ENCODE measurements at regions not wholly inside any gene's neighbourhood (a gene's known extent, or its start where the extent isn't known, plus 50 kb on each side); places are given as distances from the start of the nearest gene placed in this dataset.

- in situ Hi-C loops (cut with HindIII; ENCODE audit: low pct_ligation_motif_present, low pct_unique_long_range_greater_than_20kb, low sequenced_read_pairs), result no loop called here
- no peak for DNase-seq
Measured at GRCh38 chr9:13513286-13513685, 233.8 kb upstream of the MPDZ start.

- no peak for DNase-seq
- in situ Hi-C loops (cut with HindIII; ENCODE audit: low pct_ligation_motif_present, low pct_unique_long_range_greater_than_20kb, low sequenced_read_pairs), result no loop called here
Measured at GRCh38 chr9:13508681-13509080, 229.2 kb upstream of the MPDZ start.

DNA sequence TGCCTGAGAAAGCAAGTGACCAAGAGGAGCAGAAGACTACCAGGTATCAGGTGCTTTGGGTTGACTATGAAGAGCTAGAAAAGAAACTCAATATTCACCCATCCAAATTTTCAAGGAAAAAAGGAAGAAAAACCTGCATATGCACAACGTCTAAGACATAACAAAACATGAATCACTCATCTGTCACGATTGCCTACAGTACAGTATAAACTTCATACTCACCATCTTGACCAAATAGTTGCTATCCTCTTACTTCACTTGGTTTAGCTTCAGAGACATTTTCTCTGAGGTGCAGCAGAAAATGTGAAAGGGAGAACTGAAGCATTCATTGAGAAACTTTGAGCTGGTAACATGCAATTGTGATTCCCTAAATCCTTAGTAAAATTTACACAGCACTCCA is 228.6 kb upstream of the MPDZ start:
- DNase-seq, result no peak
- in situ Hi-C loops (cut with HindIII; ENCODE audit: low pct_ligation_motif_present, low pct_unique_long_range_greater_than_20kb, low sequenced_read_pairs), result no loop called here

- DNase-seq, result no peak
- in situ Hi-C loops (cut with HindIII; ENCODE audit: low pct_ligation_motif_present, low pct_unique_long_range_greater_than_20kb, low sequenced_read_pairs), result no loop called here
Measured at GRCh38 chr9:13505797-13506196, 226.3 kb upstream of the MPDZ start.

- in situ Hi-C loops (cut with HindIII; ENCODE audit: low pct_ligation_motif_present, low pct_unique_long_range_greater_than_20kb, low sequenced_read_pairs), result no loop called here
- DNase-seq, result no peak
Measured at GRCh38 chr9:13503599-13503998, 224.1 kb upstream of the MPDZ start.

- no peak for DNase-seq
- in situ Hi-C loops (cut with HindIII; ENCODE audit: low pct_ligation_motif_present, low pct_unique_long_range_greater_than_20kb, low sequenced_read_pairs), result no loop called here
Measured at GRCh38 chr9:13502484-13502883, 223.0 kb upstream of the MPDZ start.

DNA sequence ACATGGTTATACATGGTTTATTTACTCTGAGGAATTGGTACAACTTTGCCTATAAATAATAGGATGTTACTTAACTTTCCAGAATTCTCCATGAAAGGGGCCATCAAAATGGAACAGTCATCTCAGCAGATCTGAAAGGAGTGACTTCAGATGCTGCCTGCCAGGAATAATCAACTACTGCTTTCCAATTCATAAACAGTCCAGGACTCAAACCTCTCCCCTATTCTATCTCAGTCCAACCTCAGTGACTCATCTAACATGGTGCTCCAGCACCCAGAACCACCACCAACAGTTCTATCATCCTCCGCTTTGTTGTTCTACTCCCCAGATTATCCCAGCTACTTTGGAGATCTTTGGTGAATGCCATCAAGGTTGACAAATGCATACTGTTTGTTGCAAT is 221.5 kb upstream of the MPDZ start:
- no peak for DNase-seq
- in situ Hi-C loops (cut with HindIII; ENCODE audit: low pct_ligation_motif_present, low pct_unique_long_range_greater_than_20kb, low sequenced_read_pairs), result no loop called here

DNA sequence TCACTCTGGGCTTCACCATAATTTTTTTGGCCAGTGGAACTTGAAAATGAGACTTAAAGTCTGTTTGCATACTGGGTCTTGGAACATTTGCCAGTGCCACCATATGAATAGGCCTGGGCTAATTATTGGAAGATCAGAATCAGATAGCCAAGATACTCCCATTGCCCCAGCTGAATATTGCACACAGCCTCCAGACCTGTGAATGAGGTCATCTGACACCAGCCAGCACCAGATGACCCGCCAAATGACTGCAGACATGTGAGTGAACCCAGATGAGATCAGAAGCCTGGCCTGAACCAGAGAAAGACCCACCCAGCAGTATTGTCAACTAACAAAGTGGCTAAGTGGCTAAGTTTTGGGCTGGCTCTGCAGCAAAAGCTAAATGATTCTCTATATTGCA is 220.5 kb upstream of the MPDZ start:
- in situ Hi-C loops (cut with HindIII; ENCODE audit: low pct_ligation_motif_present, low pct_unique_long_range_greater_than_20kb, low sequenced_read_pairs), result no loop called here
- no peak for DNase-seq

DNA sequence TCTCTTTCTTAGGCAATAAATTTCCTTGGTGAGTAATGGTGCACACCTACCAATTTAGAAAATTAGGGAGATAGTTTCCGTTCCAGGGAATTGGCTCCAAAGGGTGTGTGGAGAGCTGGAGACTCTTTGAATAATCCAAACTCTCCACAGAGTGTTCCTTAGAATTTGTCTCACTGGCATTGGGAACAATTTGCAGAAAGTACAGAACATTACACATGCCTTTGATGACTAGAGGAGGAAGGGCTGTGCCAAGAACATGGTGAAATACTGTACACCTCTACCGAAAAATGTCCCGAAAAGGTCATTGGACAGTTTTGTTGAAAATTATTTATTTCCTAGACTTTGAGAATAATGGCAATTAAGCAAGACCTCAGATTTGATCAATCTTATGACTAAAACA is 214.2 kb upstream of the MPDZ start:
- in situ Hi-C loops (cut with HindIII; ENCODE audit: low pct_ligation_motif_present, low pct_unique_long_range_greater_than_20kb, low sequenced_read_pairs), result no loop called here
- no peak for DNase-seq

DNA sequence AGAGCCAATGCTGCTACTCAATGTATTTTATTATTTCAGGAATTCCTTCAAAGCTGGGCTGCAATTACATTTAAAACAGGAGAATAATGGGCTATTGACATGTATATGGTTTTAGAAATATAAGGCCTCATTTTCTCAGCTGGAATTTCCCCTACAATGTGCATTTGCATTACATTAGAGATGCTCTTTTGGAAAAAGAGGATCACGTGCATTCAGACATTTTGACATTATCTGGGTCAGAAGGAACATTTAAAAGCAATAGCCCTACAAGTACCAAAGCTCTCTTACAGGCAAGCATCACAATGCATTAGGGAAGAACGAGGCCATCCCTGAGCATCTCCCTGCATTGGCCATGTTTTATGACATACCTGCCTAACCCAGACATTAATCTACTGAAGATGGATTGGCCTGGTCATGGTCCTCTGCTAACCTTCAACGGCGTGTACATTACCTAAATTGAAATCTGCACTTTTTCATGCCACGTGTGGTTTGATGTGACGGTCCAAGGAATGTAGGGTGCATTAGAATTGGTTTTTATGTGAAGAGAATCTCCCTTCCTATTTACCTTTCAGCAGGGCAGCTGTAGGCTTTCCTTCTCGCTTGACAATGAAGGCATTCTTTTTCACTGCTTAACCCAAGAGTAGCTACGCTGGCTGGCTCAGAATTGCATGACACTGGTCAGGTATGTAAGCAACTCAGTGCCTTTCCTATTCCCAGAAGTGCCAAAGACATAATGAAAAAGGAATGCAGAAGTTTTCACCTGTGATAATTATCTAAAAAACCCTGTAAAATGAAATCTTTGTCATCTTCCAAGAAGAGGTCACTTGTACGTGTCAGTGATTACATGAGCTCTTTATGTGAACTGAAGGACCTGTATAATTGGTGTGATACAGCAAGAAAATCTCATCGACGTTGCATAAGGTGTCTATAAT is 212.3 kb upstream of the MPDZ start:
- no peak for DNase-seq
- in situ Hi-C loops (cut with HindIII; ENCODE audit: low pct_ligation_motif_present, low pct_unique_long_range_greater_than_20kb, low sequenced_read_pairs), result no loop called here

DNA sequence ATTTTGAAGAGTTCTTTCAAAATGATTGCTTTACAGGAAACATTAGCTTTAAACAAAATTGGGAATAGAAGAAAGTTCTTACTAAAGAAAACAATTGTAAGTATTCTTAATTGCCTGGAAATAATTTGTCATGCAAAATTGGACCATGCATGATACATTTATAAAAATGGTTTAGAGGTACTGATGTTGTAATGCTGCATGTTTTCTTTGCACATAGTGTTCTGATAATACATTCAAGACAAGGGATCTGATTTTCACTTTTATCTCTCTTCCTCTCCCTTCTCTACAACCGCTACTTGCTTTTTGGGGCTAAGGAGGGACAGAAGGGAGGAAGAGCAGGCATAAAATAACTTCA is 211.6 kb upstream of the MPDZ start:
- no peak for DNase-seq
- in situ Hi-C loops (cut with HindIII; ENCODE audit: low pct_ligation_motif_present, low pct_unique_long_range_greater_than_20kb, low sequenced_read_pairs), result no loop called here

DNA sequence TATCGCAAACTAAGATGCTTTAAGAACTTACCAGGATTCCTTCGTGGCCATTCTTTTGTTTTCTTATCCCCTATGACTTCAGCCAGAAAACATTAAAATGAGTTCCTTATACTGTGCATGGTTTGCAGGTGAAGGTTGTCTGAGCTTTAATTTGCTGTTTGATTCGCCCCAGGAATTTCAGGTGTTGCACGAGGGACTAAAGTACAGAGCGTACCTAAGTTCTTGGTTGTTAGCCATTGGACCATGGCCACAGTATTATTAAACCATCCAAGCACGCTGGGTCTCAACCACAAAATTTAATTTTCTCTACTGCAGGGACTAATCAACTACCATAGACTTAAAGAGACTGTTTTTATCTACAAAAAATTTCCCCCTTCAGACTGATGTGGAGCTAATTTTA is 208.4 kb upstream of the MPDZ start:
- no peak for DNase-seq
- in situ Hi-C loops (cut with HindIII; ENCODE audit: low pct_ligation_motif_present, low pct_unique_long_range_greater_than_20kb, low sequenced_read_pairs), result no loop called here

GRCh38 chr9:13487498-13487897 is 208.0 kb upstream of the MPDZ start:
- DNase-seq, result no peak
- in situ Hi-C loops (cut with HindIII; ENCODE audit: low pct_ligation_motif_present, low pct_unique_long_range_greater_than_20kb, low sequenced_read_pairs), result no loop called here

GRCh38 chr9:13487071-13487470 is 207.6 kb upstream of the MPDZ start:
- no peak for DNase-seq
- in situ Hi-C loops (cut with HindIII; ENCODE audit: low pct_ligation_motif_present, low pct_unique_long_range_greater_than_20kb, low sequenced_read_pairs), result no loop called here

DNA sequence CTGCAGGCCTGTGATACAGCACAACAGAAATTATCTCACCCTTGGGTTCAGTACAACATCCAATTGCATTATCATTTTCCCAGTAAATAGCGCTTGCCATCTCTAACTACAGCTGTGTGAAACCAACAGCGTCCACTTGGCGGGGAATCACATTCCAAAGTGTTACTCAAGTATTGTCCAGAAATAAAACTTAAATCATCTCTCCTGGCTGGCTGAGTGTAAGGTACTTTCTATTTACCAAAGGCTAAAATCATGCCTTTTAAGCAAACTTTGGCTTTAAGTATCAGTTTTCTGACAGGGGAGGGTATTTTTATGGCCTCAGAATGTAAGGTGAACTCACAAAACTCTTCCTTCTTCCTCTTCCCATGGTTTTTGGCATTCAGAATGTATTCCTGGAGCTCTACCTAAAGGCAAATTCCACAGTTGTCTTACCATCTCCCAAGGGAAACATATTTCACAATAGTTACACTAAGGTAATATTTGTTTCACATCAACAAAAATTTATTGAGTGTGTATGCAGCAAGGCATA is 205.6 kb upstream of the MPDZ start:
- in situ Hi-C loops (cut with HindIII; ENCODE audit: low pct_ligation_motif_present, low pct_unique_long_range_greater_than_20kb, low sequenced_read_pairs), result no loop called here
- DNase-seq, result peak; percentile 19

GRCh38 chr9:13484186-13484585 is 204.7 kb upstream of the MPDZ start:
- in situ Hi-C loops (cut with HindIII; ENCODE audit: low pct_ligation_motif_present, low pct_unique_long_range_greater_than_20kb, low sequenced_read_pairs), result no loop called here

GRCh38 chr9:13481274-13481673 is 201.8 kb upstream of the MPDZ start:
- DNase-seq, result no peak
- in situ Hi-C loops (cut with HindIII; ENCODE audit: low pct_ligation_motif_present, low pct_unique_long_range_greater_than_20kb, low sequenced_read_pairs), result no loop called here

More at GRCh38 chr9:13484186-13484585, 204.7 kb upstream of the MPDZ start:
- no peak for DNase-seq

DNA sequence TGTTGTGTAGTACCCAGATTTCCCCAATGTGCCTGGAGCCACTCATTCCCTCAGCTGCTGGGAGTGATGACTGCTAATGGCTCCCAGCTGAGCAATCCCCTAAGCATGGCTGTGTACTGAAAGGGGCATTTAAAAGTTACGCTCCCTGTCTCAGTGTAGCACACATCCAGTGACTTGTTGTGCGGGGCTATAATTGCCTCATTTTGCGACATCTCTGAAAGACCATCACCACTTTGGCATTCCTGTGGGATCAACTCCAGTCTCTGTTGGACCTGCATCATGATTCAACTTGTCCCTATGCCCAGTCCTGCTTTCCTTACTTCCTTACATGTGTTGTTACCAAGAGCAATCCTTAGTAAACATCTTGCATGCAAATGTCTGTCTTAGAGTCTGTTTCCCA is 201.2 kb upstream of the MPDZ start:
- in situ Hi-C loops (cut with HindIII; ENCODE audit: low pct_ligation_motif_present, low pct_unique_long_range_greater_than_20kb, low sequenced_read_pairs), result no loop called here

DNA sequence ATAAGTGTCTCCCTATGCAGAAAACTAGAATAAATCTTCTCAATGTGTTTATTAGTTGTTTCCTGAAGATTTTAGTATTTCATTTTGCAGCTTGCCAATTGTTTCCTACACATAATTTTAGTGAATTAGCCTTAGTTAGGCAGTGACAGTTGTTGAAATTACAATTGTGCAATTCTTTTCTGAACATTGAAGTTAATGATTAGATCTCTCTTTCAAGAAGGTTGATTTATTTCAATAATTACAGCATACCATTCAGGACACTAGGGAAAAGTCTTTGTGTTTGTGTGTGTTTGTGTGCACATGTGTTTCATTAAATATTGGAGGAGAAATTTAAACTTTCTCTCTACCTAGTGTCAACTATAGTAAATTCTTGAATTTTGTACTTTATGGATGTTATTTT is 199.6 kb upstream of the MPDZ start:
- no peak for DNase-seq
- in situ Hi-C loops (cut with HindIII; ENCODE audit: low pct_ligation_motif_present, low pct_unique_long_range_greater_than_20kb, low sequenced_read_pairs), result no loop called here

More for the DNA sequence above, 201.2 kb upstream of the MPDZ start:
- DNase-seq, result no peak

- in situ Hi-C loops (cut with HindIII; ENCODE audit: low pct_ligation_motif_present, low pct_unique_long_range_greater_than_20kb, low sequenced_read_pairs), result no loop called here
- DNase-seq, result no peak
Measured at GRCh38 chr9:13478639-13479038, 199.1 kb upstream of the MPDZ start.

Measured in ACHN (cell line).